ENCODE measurements at regions not wholly inside any gene's neighbourhood (a gene's known extent, or its start where the extent isn't known, plus 50 kb on each side); places are given as distances from the start of the nearest gene placed in this dataset.
"Not testable (repeated sequence)": the region's sequence is repeated elsewhere in the genome, so short reads cannot be mapped to it uniquely, and the experiment has no call there.

DNA sequence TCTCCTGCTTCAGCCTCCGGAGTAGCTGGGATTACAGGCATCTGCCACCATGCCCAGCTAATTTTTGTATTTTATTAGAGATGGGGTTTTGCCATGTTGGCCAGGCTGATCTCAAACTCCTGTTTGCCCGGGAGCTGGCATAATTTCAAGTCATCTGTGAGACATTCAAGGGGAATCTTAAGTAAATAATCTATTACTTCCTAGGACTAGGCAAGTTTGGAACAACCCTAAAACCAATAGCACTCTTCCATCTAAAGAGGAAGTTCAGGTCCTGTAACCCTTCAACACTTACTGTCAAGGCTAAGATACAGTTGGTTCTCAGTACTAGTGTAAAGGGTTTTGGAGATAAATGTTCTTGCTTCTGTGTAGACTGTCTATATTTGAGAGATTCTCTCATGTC is 267.8 kb upstream of the IRAK1BP1 start:
- Mint-ChIP-seq H3K27ac (no peak overlapping the region), H3K9me3 (peaks cover 6% of the 10 kb centered on the region in 2 donors), H3K27me3 (no peaks in the 10 kb centered on the region), H3K4me3 (no peak overlapping the region), H3K4me1 (no peaks in the 10 kb centered on the region)
- ATAC-seq (no peak), DNase-seq (no peak)

DNA sequence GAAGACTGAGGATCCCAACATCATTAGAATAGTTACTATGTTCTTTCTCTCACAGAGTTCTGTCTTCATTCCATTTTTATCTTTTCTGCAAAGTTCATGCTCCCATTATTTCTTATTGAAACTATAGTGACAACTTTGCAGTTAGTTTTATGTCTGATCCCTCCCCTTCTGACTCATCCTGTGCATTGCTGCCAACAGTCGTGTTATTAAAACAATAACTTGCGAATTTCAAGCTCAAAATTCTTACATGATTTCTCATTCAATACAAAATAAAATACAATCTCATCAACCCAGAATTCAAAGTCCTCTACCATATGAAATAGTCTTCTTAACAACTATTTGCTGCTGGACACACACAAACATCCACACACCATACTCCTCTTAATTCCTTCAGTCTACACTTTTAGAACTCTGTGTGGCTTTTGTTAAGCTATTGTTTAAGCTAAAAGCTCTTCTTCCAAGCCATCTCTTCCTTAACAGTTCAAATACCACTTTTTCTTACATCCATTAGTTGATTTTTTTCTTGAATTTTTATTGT is 261.4 kb upstream of the IRAK1BP1 start:
- Mint-ChIP-seq H3K4me1 (no peaks in the 10 kb centered on the region), H3K9me3 (no peaks in the 10 kb centered on the region), H3K27ac (no peak overlapping the region), H3K4me3 (no peak overlapping the region), H3K27me3 (peaks cover 12% of the 10 kb centered on the region)
- ATAC-seq (no peak), DNase-seq (no peak)

DNA sequence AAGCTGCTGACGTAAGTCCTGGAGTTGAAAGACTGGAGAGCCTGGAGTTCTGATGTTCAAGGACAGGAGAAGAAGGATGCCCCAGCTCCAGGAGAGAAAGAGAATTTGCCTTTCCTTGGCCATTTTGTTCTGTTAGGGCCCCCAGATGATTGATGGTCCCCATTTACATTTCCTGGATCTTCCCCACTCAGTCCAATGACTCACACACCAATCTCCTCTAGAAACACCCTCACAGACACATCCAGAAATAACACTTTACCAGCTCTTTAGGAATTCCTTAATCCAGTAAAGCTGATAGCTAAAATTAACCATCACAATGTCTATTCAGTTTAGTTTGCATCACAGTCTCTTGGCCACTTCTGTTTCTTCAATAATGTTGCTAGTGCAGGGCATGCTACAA is 260.2 kb upstream of the IRAK1BP1 start:
- H3K9me3 Mint-ChIP-seq, result no peaks in the 10 kb centered on the region
- ATAC-seq (no peak), DNase-seq (no peak)
- no peak overlapping the region for H3K27ac Mint-ChIP-seq
- H3K4me1 Mint-ChIP-seq, result no peaks in the 10 kb centered on the region
- peaks cover 12% of the 10 kb centered on the region for H3K27me3 Mint-ChIP-seq
- H3K4me3 Mint-ChIP-seq, result no peak overlapping the region

DNA sequence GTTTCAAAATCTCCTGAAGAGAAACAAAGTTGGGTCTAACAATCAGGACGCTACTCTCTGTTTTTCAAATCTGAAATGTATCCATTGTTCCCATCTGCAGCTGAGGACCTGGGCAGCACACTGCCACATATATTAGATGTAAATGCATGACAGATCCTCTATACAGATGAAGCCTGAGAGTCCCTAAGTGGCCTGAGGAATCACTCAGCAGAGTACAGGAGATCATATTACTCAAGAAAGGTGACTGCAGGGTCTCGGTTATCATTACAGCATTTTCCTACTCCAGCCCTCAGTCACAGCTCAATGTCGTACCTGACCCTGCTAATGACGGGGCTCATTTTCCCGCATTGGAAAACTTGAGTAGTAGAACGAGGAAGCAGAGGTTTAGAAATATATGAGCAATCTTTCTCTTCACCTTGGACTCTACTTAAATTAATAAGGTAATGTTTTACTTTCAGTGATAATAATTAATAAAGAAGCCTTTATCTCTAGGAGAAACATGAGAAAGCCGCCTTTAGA is 256.2 kb upstream of the IRAK1BP1 start:
- H3K27ac Mint-ChIP-seq, result no peak overlapping the region
- no peak for DNase-seq
- no peaks in the 10 kb centered on the region for H3K9me3 Mint-ChIP-seq

DNA sequence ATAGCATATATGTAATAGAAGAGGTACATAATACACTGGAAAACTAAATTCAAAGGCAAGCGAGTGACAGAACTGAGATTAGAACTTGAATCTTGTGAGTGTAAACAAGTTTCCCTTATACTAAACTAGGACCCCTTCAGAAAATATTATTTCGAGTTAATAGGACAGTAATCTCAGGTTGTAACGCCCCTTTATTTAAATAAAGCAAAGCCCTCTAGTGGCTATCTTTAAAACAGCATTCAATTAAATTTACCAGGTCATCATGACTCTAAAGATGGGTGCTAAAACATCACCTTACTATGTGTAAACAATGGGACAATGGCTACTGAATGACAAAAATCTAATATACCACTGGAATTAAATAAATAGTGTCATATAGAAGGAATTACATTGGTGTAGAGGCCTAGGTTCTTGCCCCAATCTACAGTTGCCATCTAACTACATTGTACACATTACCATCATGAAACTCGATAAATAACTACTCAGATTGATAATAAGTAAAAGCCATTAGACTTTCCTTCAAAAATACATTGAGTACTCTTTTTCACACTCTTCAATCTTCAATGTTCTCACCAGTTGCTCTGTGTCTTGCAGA is 255.4 kb upstream of the IRAK1BP1 start:
- ATAC-seq, result no peak
- Mint-ChIP-seq H3K9me3 (no peaks in the 10 kb centered on the region), H3K4me3 (no peak overlapping the region), H3K4me1 (no peaks in the 10 kb centered on the region), H3K27me3 (peaks cover 9% of the 10 kb centered on the region), H3K27ac (no peak overlapping the region)
- DNase-seq, result no peak

More for the DNA sequence above, 256.2 kb upstream of the IRAK1BP1 start:
- Mint-ChIP-seq H3K4me3 (no peak overlapping the region), H3K4me1 (no peaks in the 10 kb centered on the region), H3K27me3 (peaks cover 11% of the 10 kb centered on the region)
- ATAC-seq, result no peak

DNA sequence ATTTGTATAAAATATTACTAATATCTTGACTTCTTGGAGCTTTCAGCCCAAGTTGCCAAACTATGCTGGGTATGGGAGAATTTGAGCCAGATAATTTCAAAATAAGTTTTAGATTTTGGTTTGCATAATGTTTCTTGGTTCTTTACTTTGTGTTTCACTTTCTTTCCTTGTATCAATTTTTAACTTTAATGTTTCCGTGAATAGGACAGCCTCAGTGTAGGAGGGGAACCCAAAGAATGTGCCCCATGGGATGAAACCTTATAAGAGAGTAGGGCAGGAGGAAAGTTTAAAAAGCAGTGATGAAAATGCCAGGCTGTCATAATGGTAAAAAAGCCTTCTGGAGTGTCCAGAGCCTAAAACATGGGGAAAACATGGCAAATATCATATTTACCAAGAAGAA is 252.4 kb upstream of the IRAK1BP1 start:
- no peak for ATAC-seq
- no peak for DNase-seq
- Mint-ChIP-seq H3K4me3 (no peak overlapping the region), H3K27ac (no peak overlapping the region), H3K27me3 (peaks cover 9% of the 10 kb centered on the region), H3K4me1 (no peaks in the 10 kb centered on the region), H3K9me3 (no peaks in the 10 kb centered on the region)

DNA sequence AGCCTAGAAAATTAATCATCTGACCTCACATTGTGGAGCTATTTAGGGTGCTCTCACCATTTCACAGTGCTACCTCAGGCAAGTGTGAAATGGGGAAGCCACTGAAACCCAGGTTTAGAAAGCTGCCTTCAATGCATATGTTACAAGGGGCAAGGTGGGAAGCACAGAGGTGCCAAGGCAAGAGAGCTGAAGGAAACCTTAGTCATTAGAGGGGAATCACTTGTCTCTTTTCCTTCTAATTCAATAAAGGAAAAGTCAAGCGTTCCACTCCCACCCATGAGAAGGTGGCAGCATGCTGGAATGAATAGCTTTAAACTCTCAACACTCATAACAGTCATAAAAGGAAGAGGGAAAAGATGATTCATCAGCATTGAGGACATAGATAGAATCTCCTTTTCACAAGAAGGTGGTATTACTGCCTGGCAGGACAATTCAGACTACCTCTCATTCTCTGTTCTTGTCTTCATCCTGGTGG is 251.9 kb upstream of the IRAK1BP1 start:
- no peak overlapping the region for H3K4me3 Mint-ChIP-seq
- ATAC-seq, result no peak
- no peak for DNase-seq
- no peaks in the 10 kb centered on the region for H3K9me3 Mint-ChIP-seq
- H3K27ac Mint-ChIP-seq, result no peak overlapping the region
- no peaks in the 10 kb centered on the region for H3K4me1 Mint-ChIP-seq
- peaks cover 9% of the 10 kb centered on the region for H3K27me3 Mint-ChIP-seq

DNA sequence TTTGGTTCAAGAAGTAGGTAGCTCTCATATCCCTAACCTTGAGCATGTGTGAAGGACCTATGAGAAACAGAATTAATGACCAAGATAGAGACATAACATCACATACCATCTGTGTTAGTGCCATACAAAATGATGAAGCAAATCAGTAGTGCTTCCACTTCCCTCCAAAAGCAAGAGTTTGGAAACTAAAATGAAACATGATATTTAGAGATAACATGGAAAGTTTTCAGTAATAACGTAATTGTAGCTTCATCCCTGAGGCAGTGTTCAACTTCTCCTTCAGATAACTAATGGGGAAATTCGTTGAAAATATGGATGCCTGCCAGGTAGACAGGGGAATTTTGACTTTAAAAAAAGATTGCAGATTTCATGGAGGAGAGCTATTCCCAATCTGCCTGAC is 248.4 kb upstream of the IRAK1BP1 start:
- peaks cover 9% of the 10 kb centered on the region for H3K27me3 Mint-ChIP-seq
- H3K4me3 Mint-ChIP-seq, result no peak overlapping the region
- DNase-seq (no peak), ATAC-seq (no peak)
- H3K9me3 Mint-ChIP-seq, result no peaks in the 10 kb centered on the region
- H3K4me1 Mint-ChIP-seq, result no peaks in the 10 kb centered on the region
- H3K27ac Mint-ChIP-seq, result no peak overlapping the region

DNA sequence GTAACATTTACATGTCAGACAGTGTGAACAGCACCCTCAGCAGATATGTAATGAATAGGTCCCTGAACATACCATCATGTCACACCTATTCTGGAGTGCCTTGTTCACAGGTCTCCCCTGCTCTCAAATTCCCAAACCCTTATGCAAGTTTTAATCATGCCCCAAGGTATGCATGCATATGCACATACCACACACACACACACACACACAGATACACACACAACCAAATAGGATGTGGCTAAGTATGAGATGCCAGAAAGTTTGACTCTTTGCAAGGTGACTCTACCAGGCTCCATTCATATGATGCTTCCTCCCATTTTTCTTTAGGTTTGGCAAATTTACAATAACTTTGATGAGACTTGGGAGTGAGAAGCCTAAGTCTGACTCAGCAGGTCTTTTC is 243.8 kb upstream of the IRAK1BP1 start:
- ATAC-seq, result no peak
- Mint-ChIP-seq H3K4me1 (no peaks in the 10 kb centered on the region), H3K9me3 (no peaks in the 10 kb centered on the region), H3K4me3 (no peak overlapping the region), H3K27ac (no peak overlapping the region), H3K27me3 (peaks cover 3% of the 10 kb centered on the region)
- no peak for DNase-seq

DNA sequence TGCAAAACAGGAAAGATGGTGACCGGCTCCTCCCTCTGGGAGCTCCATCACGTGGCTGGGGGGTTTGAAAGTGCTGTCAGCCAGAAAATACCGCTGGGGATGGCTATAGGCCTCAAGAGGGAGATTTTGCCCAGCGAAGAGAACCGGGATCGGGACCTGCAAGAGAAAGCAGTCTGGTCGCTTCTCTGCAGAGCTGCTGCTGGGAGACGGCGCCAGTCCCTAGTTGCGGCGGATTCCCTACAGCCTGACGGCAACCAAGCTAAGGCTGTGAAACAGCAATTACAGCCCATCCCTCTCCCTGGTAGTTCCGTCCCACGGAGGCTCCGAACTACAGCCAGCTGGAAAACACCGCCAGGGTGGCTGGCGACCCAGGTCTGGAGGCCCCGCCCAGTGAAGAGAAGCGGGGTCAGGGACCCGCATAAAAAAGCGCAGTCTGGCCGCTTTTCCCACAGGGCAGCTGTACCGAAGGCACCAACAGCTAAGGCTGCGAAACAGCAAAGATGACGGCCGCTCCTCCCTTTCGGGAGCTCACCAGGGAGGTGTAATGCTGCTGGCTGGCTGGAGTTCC is 238.1 kb upstream of the IRAK1BP1 start:
- Mint-ChIP-seq H3K27me3 (peaks cover 11% of the 10 kb centered on the region), H3K4me3 (no peak overlapping the region), H3K4me1 (no peaks in the 10 kb centered on the region), H3K27ac (no peak overlapping the region), H3K9me3 (no peaks in the 10 kb centered on the region)
- ATAC-seq (no peak), DNase-seq (no peak)

DNA sequence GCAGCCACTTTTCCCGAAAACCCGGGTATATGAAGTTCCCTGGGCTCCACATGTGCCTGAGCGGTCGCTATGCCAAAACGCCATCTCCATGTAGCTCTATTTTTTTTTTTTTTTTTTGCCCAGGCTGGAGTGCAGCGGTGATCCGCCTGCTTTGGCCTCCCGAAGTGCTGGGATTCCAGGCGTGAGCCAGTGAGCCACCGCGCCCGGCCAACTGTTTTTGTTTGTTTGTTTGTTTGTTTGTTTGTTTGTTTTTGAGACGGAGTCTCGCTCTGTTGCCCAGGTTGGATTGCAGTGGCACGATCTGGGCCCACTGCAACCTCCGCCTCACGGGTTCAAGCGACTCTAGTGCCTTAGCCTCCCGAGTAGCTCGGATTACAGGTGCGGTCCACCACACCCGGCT is 237.5 kb upstream of the IRAK1BP1 start:
- H3K4me1 Mint-ChIP-seq, result no peaks in the 10 kb centered on the region
- H3K27ac Mint-ChIP-seq, result no peak overlapping the region
- DNase-seq (no peak), ATAC-seq (no peak)
- no peak overlapping the region for H3K4me3 Mint-ChIP-seq
- peaks cover 11% of the 10 kb centered on the region for H3K27me3 Mint-ChIP-seq
- H3K9me3 Mint-ChIP-seq, result no peaks in the 10 kb centered on the region

DNA sequence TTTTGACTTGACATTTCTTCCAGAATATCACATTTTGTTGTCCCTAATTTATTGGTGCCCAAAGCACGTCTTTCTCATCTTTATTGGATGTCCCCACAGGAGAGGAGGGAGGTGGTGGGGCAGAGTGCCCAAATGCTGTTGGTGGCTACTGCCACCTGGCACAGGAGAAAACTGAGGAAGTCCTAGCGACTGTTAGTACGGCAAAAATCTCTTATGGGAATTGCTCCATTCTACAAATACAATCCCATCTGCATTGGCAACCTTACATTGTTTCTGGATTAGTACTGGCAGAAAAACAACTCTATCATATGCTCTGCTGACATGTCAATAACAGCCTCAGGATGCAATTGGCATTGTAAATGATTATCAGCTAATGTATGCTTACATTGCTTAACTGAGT is 235.4 kb upstream of the IRAK1BP1 start:
- Mint-ChIP-seq H3K4me3 (no peak overlapping the region), H3K4me1 (no peaks in the 10 kb centered on the region), H3K9me3 (no peaks in the 10 kb centered on the region), H3K27ac (no peak overlapping the region), H3K27me3 (peaks cover 11% of the 10 kb centered on the region)
- ATAC-seq (no peak), DNase-seq (no peak)

DNA sequence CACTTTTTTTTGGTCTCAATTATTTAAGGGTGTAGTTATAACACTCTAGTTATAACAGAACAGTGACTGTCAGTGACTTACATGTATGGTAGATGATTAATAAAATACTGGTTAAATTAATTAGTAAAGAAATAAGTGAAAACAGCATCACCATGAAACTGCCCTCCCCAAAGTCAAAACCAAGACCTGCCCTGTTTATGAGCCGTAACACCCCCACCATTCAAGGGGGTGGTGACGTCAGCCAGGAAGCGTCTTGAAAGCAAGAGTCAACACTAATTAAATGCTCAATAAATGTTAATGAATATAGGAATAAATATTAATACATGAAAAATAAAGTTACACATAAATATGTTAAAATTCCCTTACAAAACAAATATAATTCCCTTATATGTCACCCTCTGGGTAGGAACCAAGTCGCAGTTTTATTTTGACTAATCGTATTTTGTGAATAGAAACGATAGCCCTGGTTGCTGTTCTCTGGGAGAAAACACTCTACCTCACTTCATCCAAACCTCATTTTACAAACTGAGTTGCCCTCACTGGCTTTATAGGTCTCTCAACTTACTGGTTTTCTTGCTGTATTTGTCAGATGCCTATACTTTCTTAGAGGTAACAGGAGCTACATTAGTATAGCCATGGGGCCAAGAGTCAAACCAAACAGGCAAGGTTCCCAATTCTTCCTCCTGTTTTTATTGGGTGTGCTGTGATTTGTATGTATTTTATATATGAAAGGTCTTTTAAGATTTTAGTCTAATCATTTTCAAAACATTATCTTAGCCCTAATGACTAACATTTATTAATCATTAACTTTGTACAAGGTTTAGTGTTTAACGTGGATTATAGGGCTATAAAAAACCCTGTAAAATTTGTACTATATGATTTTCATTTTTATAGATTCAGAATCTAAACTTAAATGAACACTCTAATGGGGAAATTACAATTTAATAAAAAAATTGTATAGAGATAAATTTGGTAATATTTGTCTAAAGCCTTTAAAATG is 227.9 kb upstream of the IRAK1BP1 start:
- Mint-ChIP-seq H3K4me3 (no peak overlapping the region), H3K9me3 (peaks cover 4 to 21% of the 10 kb centered on the region in 2 donors), H3K27me3 (no peaks in the 10 kb centered on the region), H3K4me1 (no peaks in the 10 kb centered on the region), H3K27ac (no peak overlapping the region)
- no peak for DNase-seq
- ATAC-seq, result no peak

DNA sequence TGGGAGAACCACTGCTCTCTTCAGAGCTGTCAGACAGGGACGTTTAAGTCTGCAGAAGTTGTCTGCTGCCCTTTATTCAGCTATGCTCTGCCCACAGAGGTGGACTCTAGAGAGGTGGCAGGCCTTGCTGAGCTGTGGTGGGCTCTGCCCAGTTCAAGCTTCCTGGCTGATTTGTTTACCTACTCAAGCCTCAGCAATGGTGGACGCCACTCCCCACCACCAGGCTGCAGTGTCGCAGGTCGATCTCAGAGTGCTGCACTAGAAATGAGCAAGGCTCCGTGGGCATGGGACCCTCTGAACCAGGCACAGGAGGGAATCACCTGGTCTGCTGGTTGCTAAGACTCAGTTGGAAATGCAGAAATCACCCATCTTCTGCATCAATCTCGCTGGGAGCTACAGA is 223.4 kb upstream of the IRAK1BP1 start:
- not testable (repeated sequence) for H3K27me3 Mint-ChIP-seq, DNase-seq, H3K4me3 Mint-ChIP-seq, H3K4me1 Mint-ChIP-seq, H3K27ac Mint-ChIP-seq, ATAC-seq
- peaks cover 16 to 34% of the 10 kb centered on the region in 2 donors for H3K9me3 Mint-ChIP-seq

DNA sequence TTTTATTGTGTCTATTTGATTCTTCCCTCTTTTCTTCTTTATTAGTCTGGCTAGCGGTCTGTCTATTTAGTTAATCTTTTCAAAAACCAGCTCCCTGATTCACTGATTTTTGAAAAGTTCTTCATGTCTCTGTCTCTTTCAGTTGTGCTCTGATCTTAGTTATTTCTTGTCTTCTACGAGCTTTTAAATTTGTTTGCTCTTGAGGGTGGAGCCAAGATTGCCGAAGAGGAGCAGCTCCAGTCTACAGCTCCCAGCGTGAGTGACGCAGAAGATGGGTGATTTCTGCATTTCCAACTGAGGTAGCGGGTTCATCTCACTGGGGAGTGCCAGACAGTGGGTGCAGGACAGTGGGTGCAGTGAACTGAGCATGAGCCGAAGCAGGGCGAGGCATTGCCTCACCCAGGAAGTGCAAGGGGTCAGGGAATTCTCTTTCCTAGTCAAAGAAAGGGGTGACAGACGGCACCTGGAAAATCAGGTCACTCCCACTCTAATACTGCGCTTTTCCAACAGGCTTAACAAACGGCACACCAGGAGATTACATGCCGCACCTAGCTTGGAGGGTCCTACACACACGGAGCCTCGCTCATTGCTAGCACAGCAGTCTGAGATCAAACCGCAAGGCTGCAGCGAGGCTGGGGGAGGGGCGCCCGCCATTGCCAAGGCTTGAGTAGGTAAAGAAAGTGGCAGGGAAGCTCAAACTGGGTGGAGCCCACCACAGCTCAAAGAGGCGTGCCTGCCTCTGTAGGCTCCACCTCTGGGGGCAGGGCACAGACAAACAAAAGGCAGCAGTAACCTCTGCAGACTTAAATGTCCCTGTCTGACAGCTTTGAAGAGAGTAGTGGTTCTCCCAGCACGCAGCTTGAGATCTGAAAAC is 220.6 kb upstream of the IRAK1BP1 start:
- not testable (repeated sequence) for H3K4me1 Mint-ChIP-seq, H3K27me3 Mint-ChIP-seq, H3K4me3 Mint-ChIP-seq, ATAC-seq, DNase-seq, H3K27ac Mint-ChIP-seq
- H3K9me3 Mint-ChIP-seq, result peaks cover 19 to 30% of the 10 kb centered on the region in 2 donors

Measured in stimulated activated naive CD8-positive, alpha-beta T cell treated with anti-CD3 and anti-CD28 coated beads, Interleukin-15, amount 100 ng/mL, for 72 hours (primary cell).